NOMO-1 (cell line): ENCODE measurements at regions not wholly inside any gene's neighbourhood (a gene's known extent, or its start where the extent isn't known, plus 50 kb on each side); places are given as distances from the start of the nearest gene placed in this dataset.
"Not testable (repeated sequence)": the region's sequence is repeated elsewhere in the genome, so short reads cannot be mapped to it uniquely, and the experiment has no call there.

Experiments
- DNase-seq, 2 experiments: peaks; one replicate each; lab custom pipeline; 2025; ENCODE audit not compliant: unreplicated experiment in 2 of 2; lab: John Stamatoyannopoulos, UW

- not testable (repeated sequence) for DNase-seq
These were observed 955.9 kb upstream of the FAT3 start for GRCh38 chr11:91268512-91269295.

GRCh38 chr11:91265946-91266345, 958.7 kb upstream of the FAT3 start:
- no peak for DNase-seq

- no peak for DNase-seq
These were observed 960.1 kb upstream of the FAT3 start for GRCh38 chr11:91264481-91264880.

- no peak for DNase-seq
These were observed 960.9 kb upstream of the FAT3 start for GRCh38 chr11:91263496-91264365.

GRCh38 chr11:91261513-91261912, 963.1 kb upstream of the FAT3 start:
- DNase-seq, result peak; percentile 14 to 39

GRCh38 chr11:91258876-91259275, 965.7 kb upstream of the FAT3 start:
- no peak for DNase-seq

- no peak for DNase-seq
These were observed 967.0 kb upstream of the FAT3 start for GRCh38 chr11:91257667-91258066.

GRCh38 chr11:91248199-91248807, 976.3 kb upstream of the FAT3 start:
- peak in 1 of 2 experiments; percentile 26 for DNase-seq

- no peak for DNase-seq
These were observed 977.4 kb upstream of the FAT3 start for GRCh38 chr11:91247009-91247735.

- DNase-seq, result no peak
These were observed 979.7 kb upstream of the FAT3 start for GRCh38 chr11:91244912-91245311.

- DNase-seq, result peak; percentile 39 to 66
These were observed 981.0 kb upstream of the FAT3 start for GRCh38 chr11:91243630-91244029.

GRCh38 chr11:91243051-91243450, 981.6 kb upstream of the FAT3 start:
- peak in 1 of 2 experiments; percentile 14 for DNase-seq

GRCh38 chr11:91241226-91241625, 983.4 kb upstream of the FAT3 start:
- no peak for DNase-seq

- no peak for DNase-seq
These were observed 985.3 kb upstream of the FAT3 start for GRCh38 chr11:91239359-91239758.

GRCh38 chr11:91231226-91231625, 993.4 kb upstream of the FAT3 start:
- no peak for DNase-seq

GRCh38 chr11:91230647-91231046, 994.0 kb upstream of the FAT3 start:
- DNase-seq, result no peak

GRCh38 chr11:91222830-91223229, 1000.0 kb upstream of the CHORDC1 start:
- no peak for DNase-seq

GRCh38 chr11:91220476-91221202, 997.8 kb upstream of the CHORDC1 start:
- DNase-seq, result peak in 1 of 2 experiments; percentile 48

GRCh38 chr11:91219535-91219934, 996.7 kb upstream of the CHORDC1 start:
- no peak for DNase-seq

GRCh38 chr11:91209751-91210150, 986.9 kb upstream of the CHORDC1 start:
- DNase-seq, result no peak
